ENCODE measurements at regions not wholly inside any gene's neighbourhood (a gene's known extent, or its start where the extent isn't known, plus 50 kb on each side); places are given as distances from the start of the nearest gene placed in this dataset.

- no peak for DNase-seq
Observed at GRCh38 chr2:39538718-39539117, 101.6 kb upstream of the MAP4K3 start.

- DNase-seq: no peak
Observed at GRCh38 chr2:39540414-39540813, 103.3 kb upstream of the MAP4K3 start.

- DNase-seq: no peak
Observed at GRCh38 chr2:39541011-39541930, 104.2 kb upstream of the MAP4K3 start.

GRCh38 chr2:39542523-39542922 lies 105.4 kb upstream of the MAP4K3 start:
- DNase-seq: no peak

GRCh38 chr2:39545957-39546356 lies 108.9 kb upstream of the MAP4K3 start:
- no peak for DNase-seq

- DNase-seq: no peak
Observed at GRCh38 chr2:39546409-39546808, 109.3 kb upstream of the MAP4K3 start.

GRCh38 chr2:39546937-39547336 lies 109.9 kb upstream of the MAP4K3 start:
- no peak for DNase-seq

- DNase-seq: no peak
Observed at GRCh38 chr2:39547811-39548719, 111.0 kb upstream of the MAP4K3 start.

- no peak for DNase-seq
Observed at GRCh38 chr2:39549000-39549399, 111.9 kb upstream of the MAP4K3 start.

- no peak for DNase-seq
Observed at GRCh38 chr2:39549718-39550464, 112.8 kb upstream of the MAP4K3 start.

- DNase-seq: no peak
Observed at GRCh38 chr2:39550701-39551285, 113.7 kb upstream of the MAP4K3 start.

- DNase-seq: no peak
Observed at GRCh38 chr2:39558906-39559305, 106.8 kb upstream of the TMEM178A start.

GRCh38 chr2:39563572-39563971 lies 102.1 kb upstream of the TMEM178A start:
- DNase-seq: no peak

- no peak for DNase-seq
Observed at GRCh38 chr2:39567507-39567906, 98.2 kb upstream of the TMEM178A start.

GRCh38 chr2:39568116-39568515 lies 97.6 kb upstream of the TMEM178A start:
- DNase-seq: no peak

GRCh38 chr2:39568561-39569006 lies 97.1 kb upstream of the TMEM178A start:
- DNase-seq: no peak

- DNase-seq: no peak
Observed at GRCh38 chr2:39570130-39570555, 95.6 kb upstream of the TMEM178A start.

GRCh38 chr2:39570614-39571013 lies 95.1 kb upstream of the TMEM178A start:
- no peak for DNase-seq

- no peak for DNase-seq
Observed at GRCh38 chr2:39571111-39571731, 94.5 kb upstream of the TMEM178A start.

- no peak for DNase-seq
Observed at GRCh38 chr2:39573276-39573675, 92.4 kb upstream of the TMEM178A start.

GRCh38 chr2:39581866-39582265 lies 83.9 kb upstream of the TMEM178A start:
- DNase-seq: no peak

GRCh38 chr2:39583213-39583612 lies 82.5 kb upstream of the TMEM178A start:
- no peak for DNase-seq
